Tibial nerve (tissue), 4 donors: ENCODE measurements at regions not wholly inside any gene's neighbourhood (a gene's known extent, or its start where the extent isn't known, plus 50 kb on each side); places are given as distances from the start of the nearest gene placed in this dataset.

Experiments used
- DNase-seq, 2 donors: peaks; one replicate each; pipeline ENCODE4 v3.0.0-alpha.2; 2019; ENCODE audit warnings: low spot score in 2 of 2
- H3K27ac ChIP-seq, 4 donors: fragments of 200-600 bp; sonication (generic) in 3 of 4; one replicate each; pipeline ENCODE4 v1.5.1; 2017 to 2019; ENCODE audit warnings: mild to moderate bottlenecking in 1 of 4
- H3K27me3 ChIP-seq, 2 donors: fragments of 200-600 bp; sonication (generic) in 1 of 2; one replicate each; pipeline versions ENCODE4 v1.5.1 to v1.6.0; 2017 to 2019
- H3K36me3 ChIP-seq, 3 donors: fragments of 200-600 bp; sonication (generic); one replicate each; pipeline ENCODE4 v1.5.1; 2018 to 2019
- H3K4me1 ChIP-seq, 4 donors: fragments of 200-600 bp; sonication (generic) in 3 of 4; one replicate each; pipeline ENCODE4 v1.5.1; 2017 to 2019
- H3K4me3 ChIP-seq, 4 donors: fragments of 200-600 bp; sonication (generic) in 3 of 4; one replicate each; pipeline ENCODE4 v1.5.1; 2017 to 2019; ENCODE audit warnings: mild to moderate bottlenecking in 1 of 4, moderate library complexity in 1 of 4
- H3K9me3 ChIP-seq, 4 donors: fragments of 200-600 bp; sonication (generic) in 3 of 4; one replicate each; pipeline ENCODE4 v1.5.1; 2017 to 2019
- EP300 ChIP-seq, 2 donors: sonication (generic); formaldehyde crosslinking; IDR thresholded peaks; one replicate each; pipeline ENCODE4 v1.6.1; 2017; ENCODE audit warnings: antibody characterized with exemption in 2 of 2, mild to moderate bottlenecking in 1 of 2
- POLR2A ChIP-seq, 2 donors: fragments of 450-650 bp; IDR thresholded peaks; one replicate each; pipeline ENCODE4 v1.6.1; 2017; ENCODE audit warnings: antibody characterized with exemption in 2 of 2, mild to moderate bottlenecking in 2 of 2, moderate library complexity in 2 of 2
- WGBS, 2 donors: methylation state at CpG; one replicate each; pipeline ENCODE4 v1.1.5; 2018; 5-methylcytosine and 5-hydroxymethylcytosine counted together
- TF ChIP-seq, protein P1 (sequence below), 5 experiments: fragments of 200-600 bp in 3 of 5; fragments of 450-650 bp in 2 of 5; sonication (generic) in 3 of 5; IDR thresholded peaks; one replicate each; pipeline ENCODE4 v1.5.1; 2016 to 2019; ENCODE audit warnings: antibody characterized with exemption in 5 of 5, mild to moderate bottlenecking in 3 of 5, moderate library complexity in 2 of 5

DNA sequence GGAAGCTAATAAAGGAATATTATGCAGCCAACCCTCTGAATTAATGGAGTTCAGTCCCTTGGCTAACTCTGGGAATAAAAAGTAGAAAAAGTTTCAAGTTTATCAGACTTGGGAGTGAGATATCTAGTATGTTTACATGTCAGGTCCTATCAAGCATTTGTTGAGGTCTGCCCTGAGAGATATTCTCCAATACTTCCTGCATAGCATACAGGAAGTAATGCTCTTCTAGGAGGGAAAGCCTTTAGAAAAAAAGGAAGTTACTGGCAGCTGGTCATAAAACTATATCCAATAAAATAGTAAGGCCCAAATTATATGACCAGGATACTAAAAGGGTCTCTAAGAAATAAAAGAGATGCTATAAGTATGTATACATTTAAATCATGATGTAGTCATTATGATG, 594.1 kb upstream of the FTMT start:
- no peak overlapping the region for H3K27ac ChIP-seq
- no peak overlapping the region for H3K4me3 ChIP-seq
- no peak for DNase-seq
- no peaks in the 10 kb centered on the region for H3K27me3 ChIP-seq
- H3K4me1 ChIP-seq = no peaks in the 10 kb centered on the region
- no peaks in the 10 kb centered on the region for H3K36me3 ChIP-seq
- H3K9me3 ChIP-seq = no peaks in the 10 kb centered on the region
- TF ChIP-seq, protein P1, sequence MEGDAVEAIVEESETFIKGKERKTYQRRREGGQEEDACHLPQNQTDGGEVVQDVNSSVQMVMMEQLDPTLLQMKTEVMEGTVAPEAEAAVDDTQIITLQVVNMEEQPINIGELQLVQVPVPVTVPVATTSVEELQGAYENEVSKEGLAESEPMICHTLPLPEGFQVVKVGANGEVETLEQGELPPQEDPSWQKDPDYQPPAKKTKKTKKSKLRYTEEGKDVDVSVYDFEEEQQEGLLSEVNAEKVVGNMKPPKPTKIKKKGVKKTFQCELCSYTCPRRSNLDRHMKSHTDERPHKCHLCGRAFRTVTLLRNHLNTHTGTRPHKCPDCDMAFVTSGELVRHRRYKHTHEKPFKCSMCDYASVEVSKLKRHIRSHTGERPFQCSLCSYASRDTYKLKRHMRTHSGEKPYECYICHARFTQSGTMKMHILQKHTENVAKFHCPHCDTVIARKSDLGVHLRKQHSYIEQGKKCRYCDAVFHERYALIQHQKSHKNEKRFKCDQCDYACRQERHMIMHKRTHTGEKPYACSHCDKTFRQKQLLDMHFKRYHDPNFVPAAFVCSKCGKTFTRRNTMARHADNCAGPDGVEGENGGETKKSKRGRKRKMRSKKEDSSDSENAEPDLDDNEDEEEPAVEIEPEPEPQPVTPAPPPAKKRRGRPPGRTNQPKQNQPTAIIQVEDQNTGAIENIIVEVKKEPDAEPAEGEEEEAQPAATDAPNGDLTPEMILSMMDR (IDR thresholded peaks at IDR 0.05) = no peak
- TF ChIP-seq EP300 (IDR thresholded peaks at IDR 0.05) (no peak), POLR2A (IDR thresholded peaks at IDR 0.05) (no peak)

GRCh38 chr5:121263456-121263855, 588.2 kb upstream of the FTMT start:
- 82 to 96% methylated on average over 3 of the region's 3 CpGs for WGBS, 2 donors
- no peak for DNase-seq
- TF ChIP-seq EP300 (IDR thresholded peaks at IDR 0.05) (no peak), POLR2A (IDR thresholded peaks at IDR 0.05) (no peak)
- TF ChIP-seq, protein P1 (IDR thresholded peaks at IDR 0.05) = no peak
- Histone ChIP-seq H3K9me3 (no peaks in the 10 kb centered on the region), H3K27ac (no peak overlapping the region), H3K36me3 (no peaks in the 10 kb centered on the region), H3K4me3 (no peak overlapping the region), H3K4me1 (no peaks in the 10 kb centered on the region), H3K27me3 (no peaks in the 10 kb centered on the region)

DNA sequence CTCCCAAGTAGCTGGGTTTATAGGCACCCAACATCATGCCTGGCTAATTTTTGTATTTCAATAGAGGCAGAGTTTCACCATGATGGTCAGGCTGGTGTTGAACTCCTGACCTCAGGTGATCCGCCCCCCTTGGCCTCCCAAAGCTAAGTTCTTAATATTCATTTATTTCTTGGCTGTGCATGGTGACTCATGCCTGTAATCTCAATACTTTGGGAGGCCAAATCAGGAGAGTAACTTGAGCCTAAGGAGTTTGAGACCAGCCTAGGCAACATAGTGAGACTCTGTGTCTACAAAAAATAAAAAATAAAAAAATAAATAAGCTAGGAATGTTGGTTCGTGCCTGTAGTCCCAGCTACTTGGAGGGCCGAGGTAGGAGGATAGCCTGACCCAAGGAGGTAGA, 587.1 kb upstream of the FTMT start:
- Histone ChIP-seq H3K36me3 (no peaks in the 10 kb centered on the region), H3K27ac (no peak overlapping the region), H3K27me3 (no peaks in the 10 kb centered on the region), H3K4me1 (no peaks in the 10 kb centered on the region), H3K9me3 (no peaks in the 10 kb centered on the region), H3K4me3 (no peak overlapping the region)
- no peak for DNase-seq
- TF ChIP-seq EP300 (IDR thresholded peaks at IDR 0.05) = no peak
- TF ChIP-seq POLR2A (IDR thresholded peaks at IDR 0.05) = no peak
- TF ChIP-seq, protein P1 (IDR thresholded peaks at IDR 0.05) = no peak
- WGBS, 2 donors = 82 to 87% methylated on average over 3 of the region's 3 CpGs

- Histone ChIP-seq H3K36me3 (no peaks in the 10 kb centered on the region), H3K9me3 (no peaks in the 10 kb centered on the region), H3K4me3 (no peak overlapping the region), H3K27ac (no peak overlapping the region), H3K27me3 (no peaks in the 10 kb centered on the region), H3K4me1 (no peaks in the 10 kb centered on the region)
- no peak for DNase-seq
- TF ChIP-seq, protein P1 (IDR thresholded peaks at IDR 0.05) = no peak
- 58 to 59% methylated on average over 2 of the region's 2 CpGs for WGBS, 2 donors
Measured at GRCh38 chr5:121271546-121271945, 580.1 kb upstream of the FTMT start.

- Histone ChIP-seq H3K27me3 (no peaks in the 10 kb centered on the region), H3K9me3 (no peaks in the 10 kb centered on the region), H3K4me3 (no peak overlapping the region), H3K36me3 (no peaks in the 10 kb centered on the region), H3K27ac (no peak overlapping the region), H3K4me1 (no peaks in the 10 kb centered on the region)
- WGBS, 2 donors = 15 to 27% methylated on average over 2 of the region's 2 CpGs
- DNase-seq = no peak
- TF ChIP-seq, protein P1 (IDR thresholded peaks at IDR 0.05) = no peak
- no peak for TF ChIP-seq POLR2A (IDR thresholded peaks at IDR 0.05)
- no peak for TF ChIP-seq EP300 (IDR thresholded peaks at IDR 0.05)
Measured at GRCh38 chr5:121273833-121274433, 577.7 kb upstream of the FTMT start.
